PFSK-1 (cell line): ENCODE measurements at regions not wholly inside any gene's neighbourhood (a gene's known extent, or its start where the extent isn't known, plus 50 kb on each side); places are given as distances from the start of the nearest gene placed in this dataset.

Source experiments
- FOXP2 ChIP-seq: optimal IDR thresholded peaks from 2 replicates; pipeline ENCODE3; 2011; ENCODE audit warnings: borderline replicate concordance, control low read depth, inconsistent platforms; ENCODE audit not compliant: insufficient read depth; ENCODE audit errors: extremely low read length, extremely low read depth
- POLR2AphosphoS5 ChIP-seq: IDR thresholded peaks from 2 replicates; pipeline ENCODE4 v1.6.1; 2012; ENCODE audit warnings: low read depth, mild to moderate bottlenecking, control low read depth, low read length, moderate library complexity
- REST ChIP-seq, 2 experiments: IDR thresholded peaks; 2 replicates each; pipeline versions ENCODE4 v1.6.1 to v1.8.0; 2011 to 2012; ENCODE audit warnings: low read depth in 2 of 2, low read length in 2 of 2, control low read depth in 1 of 2, inconsistent platforms in 1 of 2, mild to moderate bottlenecking in 1 of 2, moderate library complexity in 1 of 2; ENCODE audit not compliant: insufficient read depth in 1 of 2
- SIN3A ChIP-seq: IDR thresholded peaks from 2 replicates; pipeline ENCODE4 v1.6.1; 2012; ENCODE audit warnings: mild to moderate bottlenecking, low read length, moderate library complexity, borderline replicate concordance; ENCODE audit not compliant: insufficient read depth
- TAF1 ChIP-seq: IDR thresholded peaks from 2 replicates; pipeline ENCODE4 v1.6.1; 2012; ENCODE audit warnings: low read length, control low read depth, borderline replicate concordance; ENCODE audit not compliant: insufficient read depth

- no peak for TF ChIP-seq TAF1
- TF ChIP-seq REST (IDR thresholded peaks at IDR 0.05; ENCODE audit: insufficient read depth in 1 of 2, low read depth in 2 of 2, low read length in 2 of 2), result no peak
- no peak for TF ChIP-seq FOXP2
- TF ChIP-seq SIN3A, result no peak
- TF ChIP-seq POLR2AphosphoS5, result no peak
Observed at GRCh38 chr4:74619931-74620702, 174.2 kb downstream of the BTC start.

GRCh38 chr4:74621616-74622015 is 172.7 kb downstream of the BTC start:
- TF ChIP-seq POLR2AphosphoS5 (no peak), REST (IDR thresholded peaks at IDR 0.05; ENCODE audit: insufficient read depth in 1 of 2, low read depth in 2 of 2, low read length in 2 of 2) (no peak), FOXP2 (no peak), TAF1 (no peak), SIN3A (no peak)

GRCh38 chr4:74623041-74623440 is 171.3 kb downstream of the BTC start:
- no peak for TF ChIP-seq REST (IDR thresholded peaks at IDR 0.05; ENCODE audit: insufficient read depth in 1 of 2, low read depth in 2 of 2, low read length in 2 of 2)
- TF ChIP-seq TAF1, result no peak
- no peak for TF ChIP-seq SIN3A

- no peak for TF ChIP-seq REST (IDR thresholded peaks at IDR 0.05; ENCODE audit: insufficient read depth in 1 of 2, low read depth in 2 of 2, low read length in 2 of 2)
- no peak; the same call in 1 of the 2 replicates for TF ChIP-seq POLR2AphosphoS5
- TF ChIP-seq SIN3A, result no peak
- TF ChIP-seq TAF1, result peak; percentile 35; the same call in 1 of the 2 replicates
- no peak for TF ChIP-seq FOXP2
Observed at GRCh38 chr4:74624351-74625151, 169.8 kb downstream of the BTC start.
